Activated gamma-delta T cell treated with anti-CD3 and anti-CD28 coated beads, Interleukin-2, amount 50 U/mL, for 16 hours (primary cell): ENCODE measurements at regions not wholly inside any gene's neighbourhood (a gene's known extent, or its start where the extent isn't known, plus 50 kb on each side); places are given as distances from the start of the nearest gene placed in this dataset.

ENCODE experiments used
- DNase-seq: peaks from one replicate; pipeline ENCODE4 v3.0.0-alpha.2; 2020; ENCODE audit warnings: low read depth

DNA sequence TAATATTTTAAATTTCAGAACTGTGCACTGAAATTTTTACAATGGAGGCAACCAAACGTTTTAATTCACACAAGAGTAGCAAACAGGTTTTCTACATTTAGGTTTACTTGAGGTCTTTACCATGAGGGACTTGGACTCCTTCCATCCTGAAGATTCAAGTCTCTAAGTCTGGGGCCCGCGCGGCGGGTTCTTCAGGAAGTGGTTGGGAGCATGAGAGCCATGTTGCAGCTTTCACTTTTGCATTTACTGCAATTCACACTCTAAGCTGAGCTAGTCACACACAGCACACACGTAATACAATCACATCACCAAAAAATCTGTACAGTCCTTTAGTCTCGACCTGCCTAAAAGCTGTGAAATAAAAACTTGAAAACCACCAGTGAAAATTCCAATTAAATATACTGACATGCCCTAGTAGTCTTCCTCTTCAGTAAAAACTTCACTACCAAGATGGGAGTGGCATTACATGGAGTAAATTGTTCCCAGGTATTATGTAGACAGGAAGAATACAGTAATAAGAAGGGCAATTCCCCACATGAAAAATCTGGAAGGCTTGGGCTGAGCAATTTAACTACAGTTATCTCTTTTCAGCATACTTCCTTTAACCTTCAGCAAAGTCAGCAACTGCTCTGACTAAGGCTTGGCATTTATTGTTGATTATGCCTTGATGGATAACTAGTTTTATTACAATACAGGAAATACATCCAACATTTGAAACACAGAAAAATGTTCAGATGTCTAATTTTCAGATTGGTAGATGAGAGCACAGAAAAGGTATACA is 571.1 kb upstream of the DIPK2B start:
- no peak for DNase-seq

DNA sequence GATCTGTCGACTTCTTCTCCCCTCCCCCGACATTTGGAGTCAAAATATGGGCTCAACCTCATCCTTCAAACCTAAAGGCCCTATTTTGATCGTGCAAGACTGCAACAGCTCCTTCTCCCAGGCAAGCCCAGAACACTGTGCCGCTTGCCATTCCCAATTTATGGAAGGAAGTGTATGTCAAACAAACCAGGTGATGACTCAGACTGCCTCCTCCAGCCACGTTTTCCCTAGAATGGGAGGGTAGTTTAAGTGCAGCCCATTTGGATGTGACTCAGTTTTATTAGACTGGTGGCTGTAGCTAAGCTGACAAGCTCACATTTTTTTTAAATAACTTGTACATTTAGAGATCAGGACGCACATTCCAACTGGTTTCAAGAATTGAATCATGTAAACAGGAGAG is 570.4 kb upstream of the DIPK2B start:
- no peak for DNase-seq

DNA sequence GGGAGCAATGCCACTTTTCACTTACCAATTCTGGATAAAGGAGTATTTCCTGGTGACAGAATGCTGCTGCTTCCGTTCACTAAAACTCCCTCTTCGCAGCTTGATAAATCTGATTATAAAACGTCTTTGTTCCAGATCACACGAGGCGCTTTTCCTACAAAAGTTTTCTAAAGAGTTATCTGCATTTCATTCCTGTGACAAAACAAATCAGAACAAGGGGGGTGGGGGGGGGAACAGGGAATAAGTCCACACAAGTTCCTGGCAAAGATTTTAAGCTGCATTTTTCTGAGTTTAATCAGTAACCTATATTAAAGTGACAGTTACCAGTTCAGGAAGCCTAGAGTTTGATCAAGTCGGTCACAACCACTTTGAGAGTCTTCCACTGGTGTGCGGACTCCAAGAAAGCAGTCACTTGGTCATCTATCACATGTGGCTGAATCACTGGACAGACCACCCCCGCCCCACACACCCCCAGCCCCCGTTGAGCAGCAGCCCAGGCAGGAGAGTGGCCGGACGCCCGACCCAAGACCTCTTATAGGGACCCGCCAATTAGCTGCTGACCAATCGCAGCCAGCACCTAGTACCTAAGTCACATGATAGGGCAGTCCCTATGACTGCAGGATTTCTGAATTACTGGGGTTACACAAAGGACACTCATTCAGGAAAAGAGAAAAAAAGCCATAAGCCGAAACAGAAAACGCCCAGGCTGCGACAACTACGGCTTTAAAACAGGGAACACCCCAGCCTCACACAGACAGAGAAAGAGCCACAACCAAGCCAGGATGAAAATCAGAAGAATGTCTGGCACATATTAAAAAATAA is 569.3 kb upstream of the DIPK2B start:
- DNase-seq = no peak

DNA sequence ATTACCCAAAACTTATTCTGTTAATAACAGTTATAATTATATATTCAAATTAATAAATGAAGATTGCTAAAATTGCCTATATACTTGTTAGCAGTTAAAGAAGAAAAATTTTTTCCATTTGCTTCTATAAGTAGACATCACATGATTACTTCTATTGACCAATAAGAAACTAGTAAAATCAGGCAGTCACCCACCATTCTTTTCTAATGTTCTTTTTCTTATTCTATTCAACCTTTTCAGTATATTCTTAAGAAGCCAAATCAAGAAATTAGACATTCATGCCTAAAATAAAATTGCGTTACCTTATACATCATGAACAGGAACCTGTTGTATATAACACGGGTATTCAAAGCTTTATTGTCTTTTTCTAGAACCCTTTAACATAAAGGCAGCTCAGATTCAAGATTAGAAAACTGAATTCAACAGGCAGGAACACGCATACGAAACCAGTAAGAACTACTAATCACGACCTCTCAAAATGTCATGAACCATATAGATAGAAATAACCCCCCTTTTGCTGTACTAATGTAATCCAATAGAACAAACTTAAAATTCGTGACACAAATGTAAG is 568.1 kb upstream of the DIPK2B start:
- no peak for DNase-seq

DNA sequence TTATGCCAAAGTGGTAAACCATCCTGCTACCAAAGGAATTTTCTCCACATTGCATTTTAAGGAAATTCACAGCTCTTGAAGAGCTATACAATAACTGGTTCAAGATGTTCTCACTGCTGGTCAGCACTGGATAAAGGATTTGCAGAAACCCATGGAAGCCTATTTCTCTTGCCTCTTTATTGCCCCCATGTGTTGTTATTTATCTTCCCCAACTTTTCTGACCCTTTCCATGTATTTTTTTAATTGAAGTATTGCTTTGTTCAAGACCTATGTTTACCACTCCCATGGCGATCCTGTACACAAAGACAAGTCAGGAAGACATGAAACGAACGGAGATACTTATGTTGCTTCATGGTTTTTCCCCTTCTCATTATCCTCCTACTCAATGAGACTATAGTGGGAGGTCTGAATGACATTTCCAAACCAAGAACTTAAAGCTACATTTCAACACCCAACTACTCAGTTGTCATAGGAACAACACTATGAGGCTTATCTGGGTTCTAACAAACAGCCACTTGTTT is 566.4 kb upstream of the DIPK2B start:
- DNase-seq = no peak

DNA sequence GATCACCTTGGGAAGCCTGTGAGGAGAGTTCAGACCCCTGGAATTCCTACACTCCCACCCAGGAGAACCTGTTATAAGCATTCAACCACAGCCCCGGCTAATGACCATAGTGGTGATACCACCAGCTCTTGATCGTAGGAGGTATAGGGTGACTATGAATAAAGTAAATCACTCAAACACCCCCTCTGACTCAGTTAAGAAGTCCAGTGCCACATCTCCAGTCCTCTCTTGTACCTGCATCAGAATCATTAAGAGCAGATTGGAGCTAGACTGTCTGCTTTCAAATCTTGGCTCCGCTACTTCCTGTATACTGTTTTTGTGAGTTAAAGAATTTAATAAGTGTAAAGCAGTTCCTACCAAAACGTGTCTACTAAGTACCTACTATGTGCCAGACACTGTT is 565.1 kb upstream of the DIPK2B start:
- no peak for DNase-seq

DNA sequence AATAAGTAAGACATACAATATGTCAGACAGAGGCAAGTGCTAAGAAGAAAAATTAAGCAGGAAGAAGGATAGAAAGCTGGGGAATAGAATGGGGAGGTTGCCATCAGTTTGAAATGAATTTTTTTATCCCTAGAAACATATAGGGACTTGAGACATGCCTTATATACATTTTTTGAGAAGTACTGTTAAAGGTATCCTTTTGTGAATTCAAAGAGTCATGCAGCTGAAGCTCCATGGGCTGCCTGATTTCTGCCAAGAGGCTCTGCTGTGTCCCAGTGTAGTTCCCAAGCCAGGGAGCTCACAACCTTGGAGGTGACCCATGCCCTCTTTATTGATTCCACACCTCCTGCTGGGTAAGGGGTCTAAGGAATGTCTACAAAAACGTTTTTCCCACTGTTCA is 564.6 kb upstream of the DIPK2B start:
- DNase-seq = no peak

DNA sequence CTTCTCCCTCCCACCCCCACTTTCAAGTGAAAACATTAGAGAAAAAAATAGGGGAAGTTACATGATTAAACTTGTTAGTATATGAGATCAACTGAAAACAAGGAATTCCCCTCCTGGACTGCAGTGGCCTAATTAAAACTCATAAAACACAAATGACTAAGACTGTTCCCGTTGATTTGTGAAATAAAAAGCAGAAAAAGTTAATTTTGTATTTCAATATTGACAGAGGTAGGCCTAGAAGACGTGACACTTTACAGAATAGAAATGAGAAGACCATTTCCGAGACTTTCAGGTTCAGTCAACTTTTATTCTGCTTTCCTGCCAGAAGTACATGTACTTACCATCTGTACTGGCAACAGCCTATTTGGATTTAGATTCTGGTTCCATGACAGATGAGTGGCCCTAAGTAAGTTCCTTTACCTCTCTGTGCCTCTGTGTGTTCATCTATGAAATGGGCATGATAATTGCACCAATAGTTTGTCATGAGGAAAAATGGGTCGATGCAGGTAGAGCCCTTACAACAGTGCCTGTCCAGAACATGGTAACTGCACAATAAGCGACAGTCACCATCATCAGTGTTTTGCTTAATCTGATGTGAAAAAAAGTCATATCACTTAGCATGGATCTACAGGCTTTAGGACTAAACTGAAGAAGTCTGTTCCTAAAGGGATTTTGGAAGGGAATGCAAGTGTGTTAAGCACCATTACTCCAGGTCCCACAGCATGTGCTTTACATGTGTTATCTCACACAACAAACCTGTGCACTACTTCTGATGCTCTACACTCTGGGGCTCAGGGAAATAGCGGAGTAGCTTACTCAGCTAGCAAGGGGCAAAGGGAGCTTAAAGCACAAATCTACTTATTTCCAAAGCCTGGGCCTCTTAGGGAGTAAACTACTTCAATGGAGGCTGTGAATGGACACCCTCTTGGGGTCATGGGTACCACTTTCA is 562.3 kb upstream of the DIPK2B start:
- DNase-seq = no peak

DNA sequence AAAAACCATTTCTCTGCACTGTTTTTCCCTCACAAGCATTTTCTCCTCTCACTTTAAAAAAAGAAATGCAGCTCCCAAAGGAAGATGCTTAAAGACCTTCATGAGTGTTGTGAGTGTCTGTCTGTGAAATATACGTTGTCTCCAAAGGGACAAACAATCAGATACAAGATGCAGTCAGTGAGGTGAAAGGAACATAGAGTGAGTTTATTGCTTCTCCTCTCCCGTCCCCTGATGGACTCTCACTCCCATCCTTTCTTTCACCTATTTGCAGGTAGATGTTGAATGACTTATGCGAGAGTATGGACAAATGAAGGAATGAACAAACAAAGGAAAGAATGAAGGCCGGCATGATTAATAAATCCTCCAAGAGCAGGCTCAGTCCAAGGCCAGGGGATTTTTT is 561.2 kb upstream of the DIPK2B start:
- no peak for DNase-seq

DNA sequence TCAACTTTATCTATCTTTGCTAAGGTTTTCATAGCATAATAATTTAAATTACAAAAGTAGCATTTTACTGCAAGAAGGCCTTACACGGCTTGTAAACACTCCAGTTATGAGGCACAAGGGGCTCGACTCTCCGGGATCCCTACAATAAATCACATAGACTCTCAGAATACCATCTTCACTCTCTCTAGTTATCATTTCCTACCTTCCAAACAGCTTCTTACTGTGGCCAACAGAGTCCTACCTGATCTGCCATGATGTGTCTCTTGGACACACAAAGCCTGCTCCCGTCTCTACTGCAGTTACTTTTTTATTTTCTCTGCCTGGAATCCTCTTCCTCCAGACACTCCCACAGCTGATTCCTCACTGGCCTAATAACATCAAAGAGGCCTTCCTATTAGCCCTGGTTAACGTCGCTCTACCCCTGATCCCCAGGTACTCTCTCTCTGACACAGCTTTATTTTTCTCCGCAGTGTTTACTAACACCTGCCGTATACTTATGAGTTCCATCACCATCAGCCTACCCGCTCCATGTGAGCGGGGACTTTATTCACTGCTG is 559.6 kb upstream of the DIPK2B start:
- no peak for DNase-seq

DNA sequence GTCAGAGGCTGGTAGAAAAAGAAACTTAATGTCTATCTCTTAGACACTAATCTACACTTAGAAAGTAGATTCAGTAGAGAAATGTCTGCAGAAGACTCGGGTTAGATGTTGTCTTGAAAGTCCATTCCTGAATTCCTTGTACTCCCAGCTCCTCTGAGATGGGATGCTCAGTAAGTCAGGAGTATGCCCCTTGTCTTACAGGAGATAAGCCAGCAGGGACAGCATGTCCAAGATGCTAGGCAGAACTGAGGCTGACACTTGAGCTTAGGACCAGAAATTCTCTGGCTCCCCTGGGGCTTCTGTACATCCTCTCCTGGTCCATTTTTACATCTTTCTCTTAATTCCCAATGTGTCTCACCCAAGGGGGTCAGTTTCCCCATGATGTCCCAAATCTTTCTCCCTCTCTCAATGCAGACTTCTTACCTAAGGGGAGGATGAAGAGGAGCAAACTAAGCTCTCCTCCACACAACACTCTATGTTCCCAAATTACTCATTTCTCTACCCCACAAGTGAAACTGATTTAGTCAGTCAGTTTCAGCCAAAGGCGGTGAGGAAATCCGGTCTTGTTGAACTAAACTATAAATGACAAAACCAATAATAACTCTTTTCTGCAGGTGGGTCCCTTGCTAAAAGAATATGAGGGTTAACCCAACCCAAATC is 558.2 kb upstream of the DIPK2B start:
- no peak for DNase-seq

DNA sequence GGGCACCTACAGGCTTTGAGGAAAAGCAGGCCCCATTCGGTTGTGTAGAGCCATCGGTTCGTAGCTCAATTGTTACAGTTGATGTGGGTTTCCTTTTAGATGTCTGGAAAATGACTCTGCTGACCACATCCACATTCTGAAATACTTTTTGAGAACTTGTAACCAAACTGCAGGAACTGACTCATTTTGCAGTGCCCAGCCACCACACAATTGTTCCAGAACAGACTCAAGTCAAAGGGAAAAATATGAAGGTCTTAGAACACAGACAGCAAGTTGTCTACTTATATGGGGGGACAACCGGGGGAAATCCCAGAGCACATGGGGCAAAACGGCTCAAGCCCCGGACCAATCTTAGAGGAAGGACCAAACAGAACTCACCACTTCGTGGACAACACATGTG is 557.6 kb upstream of the DIPK2B start:
- no peak for DNase-seq

DNA sequence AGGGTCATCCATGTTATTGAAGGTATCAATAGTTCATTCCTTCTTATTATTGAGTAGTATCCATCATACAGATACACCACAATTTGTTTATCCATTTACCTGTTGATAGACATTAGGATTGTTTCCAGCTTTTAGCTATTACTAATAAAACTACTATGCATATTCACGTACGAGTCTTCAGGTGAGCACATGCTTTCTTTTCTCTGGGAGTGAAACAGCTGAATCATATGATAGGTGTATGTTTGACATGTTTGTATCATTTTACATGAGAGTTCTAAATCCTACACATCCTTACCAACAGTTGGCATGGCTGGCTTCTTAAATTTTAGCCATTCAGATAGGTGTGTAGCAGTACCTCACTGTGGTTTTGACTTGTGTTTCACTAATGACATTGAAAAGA is 556.6 kb upstream of the DIPK2B start:
- DNase-seq = no peak

DNA sequence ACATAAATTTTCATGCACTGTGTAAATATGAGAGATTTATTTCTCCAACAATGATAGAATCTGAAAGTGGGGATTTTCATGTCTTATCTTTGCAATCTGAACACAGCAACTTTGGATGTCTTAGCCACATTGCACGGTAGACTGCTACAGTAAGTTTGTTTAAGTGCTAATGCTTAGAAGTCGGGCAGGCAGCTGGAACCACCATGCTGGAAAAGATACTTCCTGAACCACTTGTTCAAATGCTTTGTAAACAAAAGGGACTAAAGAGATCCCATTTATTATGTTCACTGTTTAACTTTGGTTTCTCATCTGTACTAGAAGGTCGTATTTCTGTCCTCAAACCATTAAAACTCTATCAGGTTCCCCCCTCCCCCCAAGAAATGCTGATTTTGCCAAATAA is 555.9 kb upstream of the DIPK2B start:
- no peak for DNase-seq

DNA sequence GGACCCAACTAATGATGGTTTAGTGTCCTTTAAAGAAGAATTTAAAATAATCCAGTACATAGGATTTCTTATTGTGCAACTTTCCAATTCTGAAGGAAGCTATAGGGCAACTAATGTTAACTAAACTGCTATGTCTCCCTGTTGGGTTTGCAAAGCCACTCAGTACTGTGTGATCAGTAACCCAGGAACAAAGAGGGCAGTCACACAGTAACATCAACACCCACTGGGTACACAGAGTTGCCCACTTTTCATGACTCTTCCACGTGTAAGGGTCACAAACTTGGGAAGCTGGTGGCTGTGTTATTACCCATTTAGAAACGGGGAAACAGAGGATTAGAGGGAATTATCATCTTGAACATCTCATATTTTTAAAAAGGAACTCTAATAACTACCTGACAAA is 555.0 kb upstream of the DIPK2B start:
- no peak for DNase-seq

DNA sequence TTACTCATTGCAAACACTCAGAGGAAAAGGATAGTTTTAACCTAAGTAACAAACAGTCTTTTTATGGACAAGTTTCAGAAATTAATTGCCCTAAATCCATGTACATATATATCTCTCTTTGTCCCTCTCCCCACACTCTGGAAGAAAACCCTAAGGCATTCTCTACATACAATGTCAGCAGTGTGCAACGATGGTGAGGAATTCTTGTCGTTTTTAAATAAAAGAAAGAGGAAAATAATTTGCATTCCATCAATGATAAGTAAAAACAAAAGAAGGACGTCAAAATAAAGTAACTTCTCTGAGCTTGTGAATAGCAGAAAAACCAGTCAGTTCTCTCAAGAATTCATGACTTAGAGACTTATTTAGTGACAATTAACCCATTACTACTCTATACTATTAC is 550.5 kb upstream of the DIPK2B start:
- no peak for DNase-seq

DNA sequence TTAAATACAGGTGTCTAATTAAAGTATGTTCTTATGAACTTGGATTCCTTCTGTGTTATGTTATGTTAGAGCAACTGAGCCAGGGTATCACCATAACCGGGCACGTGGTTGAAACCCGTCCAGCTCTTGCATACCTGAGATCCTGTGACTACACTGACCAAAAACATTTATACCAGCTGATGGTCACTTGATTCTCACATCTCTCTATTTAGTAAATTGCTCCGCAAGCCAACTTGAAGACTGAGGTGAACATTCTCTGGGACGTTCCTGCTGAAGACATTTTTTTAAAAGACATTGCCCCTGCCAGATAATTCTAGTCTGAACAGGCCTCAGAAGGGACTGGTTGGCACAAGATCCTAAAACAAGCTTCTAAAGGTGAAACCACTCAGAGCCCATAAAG is 550.0 kb upstream of the DIPK2B start:
- DNase-seq = no peak

DNA sequence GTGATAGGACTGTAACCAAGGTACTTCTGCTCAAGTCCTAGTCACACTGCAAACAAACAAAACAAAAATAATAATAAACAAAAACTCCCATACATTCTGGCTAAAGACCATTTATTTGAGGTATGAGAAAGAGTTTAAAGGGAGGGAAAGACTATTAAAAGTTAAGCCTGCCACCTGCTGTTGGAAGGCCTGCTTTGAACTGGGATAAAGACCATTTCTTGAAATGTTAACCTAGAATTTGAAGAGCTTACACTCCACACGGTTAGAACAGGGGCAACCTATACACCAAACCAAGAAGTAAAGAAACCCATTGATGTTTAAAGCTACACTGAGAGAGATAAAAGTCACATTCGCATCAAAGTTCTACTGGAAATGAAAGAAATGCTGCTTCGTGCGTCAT is 548.7 kb upstream of the DIPK2B start:
- DNase-seq = no peak

DNA sequence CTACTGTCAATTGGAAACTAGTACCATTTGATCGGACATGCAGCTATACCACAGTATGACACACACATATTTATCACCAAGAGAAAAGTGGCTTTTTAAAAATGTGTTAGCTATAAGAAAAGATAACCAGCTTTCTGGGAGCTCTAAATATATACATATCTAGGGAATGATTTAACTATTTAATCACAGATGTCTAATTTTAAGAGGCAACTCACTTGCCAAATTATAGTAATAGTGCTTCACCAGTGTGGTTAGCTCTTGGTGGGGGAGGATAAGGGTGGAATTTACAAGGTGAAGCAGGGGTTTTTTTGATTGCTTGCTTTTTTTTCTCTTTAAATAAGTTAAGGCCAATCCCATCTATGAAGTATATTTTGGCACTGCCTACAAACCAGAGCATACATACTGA is 547.7 kb upstream of the DIPK2B start:
- DNase-seq = no peak

DNA sequence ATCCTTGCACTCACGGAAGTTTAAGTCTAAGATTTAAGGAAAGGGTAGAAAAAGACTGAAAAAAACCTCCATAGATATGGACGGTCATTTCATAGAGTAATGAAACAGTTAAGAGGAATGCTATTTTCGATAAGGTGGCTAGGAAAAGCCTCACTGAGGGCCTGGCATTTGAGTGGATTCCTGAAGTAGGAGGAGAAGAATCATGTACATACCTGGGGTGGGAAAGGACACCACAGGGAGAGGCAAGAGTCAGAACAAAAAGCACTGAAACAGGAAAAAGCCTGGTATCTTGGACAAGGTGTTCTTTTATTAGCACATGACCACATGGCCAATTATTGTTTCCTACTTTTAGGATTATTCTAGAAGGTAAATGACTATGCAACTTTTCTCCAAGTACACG is 547.2 kb upstream of the DIPK2B start:
- no peak for DNase-seq

DNA sequence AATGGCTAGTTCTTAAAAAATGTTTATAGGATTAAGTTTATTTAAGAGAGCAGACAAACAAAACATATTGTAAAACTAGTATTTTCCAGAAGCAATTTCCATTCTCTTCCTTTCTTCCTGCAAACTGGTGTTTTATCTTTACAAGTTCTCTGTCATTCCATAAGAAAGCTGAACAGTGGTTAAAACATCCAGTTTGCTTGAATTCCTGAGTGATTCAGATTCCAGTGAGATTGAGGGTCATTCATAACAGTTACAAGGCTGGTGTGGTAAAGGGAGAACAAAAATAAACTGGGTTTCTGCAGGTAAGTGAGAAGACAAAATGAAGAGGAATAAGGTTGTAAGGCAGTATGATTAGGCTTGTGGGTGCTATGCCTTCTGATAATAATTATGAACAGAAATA is 544.8 kb upstream of the DIPK2B start:
- no peak for DNase-seq
